Thyroid gland (tissue), 4 donors: ENCODE measurements at regions not wholly inside any gene's neighbourhood (a gene's known extent, or its start where the extent isn't known, plus 50 kb on each side); places are given as distances from the start of the nearest gene placed in this dataset.

Experiments used
- POLR2A ChIP-seq, 2 donors: fragments of 450-650 bp; IDR thresholded peaks; one replicate each; pipeline ENCODE4 v1.6.1; 2017; ENCODE audit warnings: antibody characterized with exemption in 2 of 2, mild to moderate bottlenecking in 2 of 2, moderate library complexity in 1 of 2
- TF ChIP-seq, protein P1 (sequence below), 6 experiments: fragments of 200-600 bp in 3 of 6; fragments of 450-650 bp in 3 of 6; sonication (generic) in 3 of 6; IDR thresholded peaks; one replicate each; pipeline ENCODE4 v1.5.1; 2016 to 2019; ENCODE audit warnings: antibody characterized with exemption in 6 of 6, mild to moderate bottlenecking in 2 of 6, inconsistent platforms in 1 of 6, moderate library complexity in 1 of 6

DNA sequence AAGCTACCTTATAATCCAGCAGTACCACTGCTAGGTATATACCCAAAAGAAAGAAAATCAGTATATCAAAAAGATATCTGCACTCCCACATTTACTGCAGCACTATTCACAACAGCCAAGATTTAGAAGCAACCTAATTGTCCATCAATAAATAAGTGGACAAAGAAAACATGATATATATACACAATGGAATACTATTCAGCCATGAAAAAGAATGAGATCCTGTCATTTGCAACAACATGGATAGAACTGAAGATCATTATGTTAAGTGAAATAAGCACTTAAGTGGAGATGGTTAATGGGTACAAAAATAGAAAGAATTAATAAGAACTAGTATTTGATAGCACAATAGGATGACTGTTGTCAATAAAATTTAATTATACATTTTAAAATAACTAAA lies 90.7 kb upstream of the PKN2 start:
- TF ChIP-seq, protein P1, sequence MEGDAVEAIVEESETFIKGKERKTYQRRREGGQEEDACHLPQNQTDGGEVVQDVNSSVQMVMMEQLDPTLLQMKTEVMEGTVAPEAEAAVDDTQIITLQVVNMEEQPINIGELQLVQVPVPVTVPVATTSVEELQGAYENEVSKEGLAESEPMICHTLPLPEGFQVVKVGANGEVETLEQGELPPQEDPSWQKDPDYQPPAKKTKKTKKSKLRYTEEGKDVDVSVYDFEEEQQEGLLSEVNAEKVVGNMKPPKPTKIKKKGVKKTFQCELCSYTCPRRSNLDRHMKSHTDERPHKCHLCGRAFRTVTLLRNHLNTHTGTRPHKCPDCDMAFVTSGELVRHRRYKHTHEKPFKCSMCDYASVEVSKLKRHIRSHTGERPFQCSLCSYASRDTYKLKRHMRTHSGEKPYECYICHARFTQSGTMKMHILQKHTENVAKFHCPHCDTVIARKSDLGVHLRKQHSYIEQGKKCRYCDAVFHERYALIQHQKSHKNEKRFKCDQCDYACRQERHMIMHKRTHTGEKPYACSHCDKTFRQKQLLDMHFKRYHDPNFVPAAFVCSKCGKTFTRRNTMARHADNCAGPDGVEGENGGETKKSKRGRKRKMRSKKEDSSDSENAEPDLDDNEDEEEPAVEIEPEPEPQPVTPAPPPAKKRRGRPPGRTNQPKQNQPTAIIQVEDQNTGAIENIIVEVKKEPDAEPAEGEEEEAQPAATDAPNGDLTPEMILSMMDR (IDR thresholded peaks at IDR 0.05), result no peak
- TF ChIP-seq POLR2A (IDR thresholded peaks at IDR 0.05), result no peak
